Erythroblast (primary cell): ENCODE measurements at regions not wholly inside any gene's neighbourhood (a gene's known extent, or its start where the extent isn't known, plus 50 kb on each side); places are given as distances from the start of the nearest gene placed in this dataset.

ENCODE experiments used
- GATA1 ChIP-seq: IDR thresholded peaks from 2 replicates; pipeline ENCODE4 v1.6.1; 2011; ENCODE audit warnings: low read depth, mild to moderate bottlenecking, control low read depth, low read length, moderate library complexity
- POLR2A ChIP-seq: IDR thresholded peaks from 2 replicates; pipeline ENCODE4 v1.6.1; 2011; ENCODE audit warnings: mild to moderate bottlenecking, low read length

DNA sequence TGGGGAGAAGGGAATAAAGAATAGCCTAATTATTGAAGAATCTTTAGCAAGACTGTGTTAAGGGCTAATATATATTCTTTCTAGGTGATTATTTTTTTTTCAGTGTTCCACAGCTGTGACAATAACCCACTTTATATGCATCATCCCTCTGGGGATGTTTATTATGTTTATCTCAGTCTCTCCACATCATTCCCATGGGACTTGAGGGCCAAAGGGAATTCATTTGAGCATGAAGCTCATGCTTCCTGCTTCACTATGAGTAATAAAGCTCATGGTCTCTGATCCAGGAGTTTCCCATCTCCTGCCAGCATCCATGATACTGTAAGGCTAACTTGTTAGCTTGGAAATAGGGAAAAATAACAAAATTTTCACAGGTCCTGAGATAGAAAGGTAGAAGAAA, 1888.4 kb downstream of the LRRC4C start:
- TF ChIP-seq POLR2A, result no peak
- no peak for TF ChIP-seq GATA1
